GM18868 (cell line): ENCODE measurements at regions not wholly inside any gene's neighbourhood (a gene's known extent, or its start where the extent isn't known, plus 50 kb on each side); places are given as distances from the start of the nearest gene placed in this dataset.

Experiments used
- ATAC-seq: cut with Tn5 transposase; IDR thresholded peaks from one replicate; pipeline ENCODE4 v1.9.1; 2021; ENCODE audit warnings: mild to moderate bottlenecking, moderate library complexity; ENCODE audit not compliant: unreplicated experiment

- ATAC-seq, result no peak
These were observed 276.3 kb downstream of the EIPR1 start for GRCh38 chr2:3101016-3101942.

GRCh38 chr2:3100386-3100785 lies 277.2 kb downstream of the EIPR1 start:
- ATAC-seq, result no peak

GRCh38 chr2:3099860-3100234 lies 277.8 kb downstream of the EIPR1 start:
- no peak for ATAC-seq

GRCh38 chr2:3099145-3099859 lies 278.3 kb downstream of the EIPR1 start:
- no peak for ATAC-seq

DNA sequence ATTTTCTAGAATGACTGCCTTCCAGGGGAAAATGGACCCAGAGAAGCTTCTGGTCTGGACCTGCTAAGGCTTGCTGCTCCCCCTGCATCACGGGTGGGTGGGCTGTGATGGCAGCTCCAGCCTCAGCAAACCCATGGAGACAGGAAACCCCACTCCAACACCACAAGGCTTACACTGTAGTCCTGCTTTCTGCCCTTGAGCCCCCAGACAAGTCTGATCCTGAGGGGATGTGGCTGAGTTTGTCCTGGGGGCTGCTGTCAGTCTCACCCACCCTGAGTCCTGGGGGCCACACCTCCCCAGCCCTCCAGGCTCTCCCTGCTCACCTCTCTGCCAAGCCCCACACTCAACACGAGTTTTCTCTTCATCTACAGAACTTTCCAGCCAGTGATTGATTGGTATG lies 279.4 kb downstream of the EIPR1 start:
- no peak for ATAC-seq

- ATAC-seq, result no peak
These were observed 279.8 kb downstream of the EIPR1 start for GRCh38 chr2:3097804-3098203.

- peak; percentile 5 for ATAC-seq
These were observed 282.3 kb downstream of the EIPR1 start for GRCh38 chr2:3094999-3095958.

DNA sequence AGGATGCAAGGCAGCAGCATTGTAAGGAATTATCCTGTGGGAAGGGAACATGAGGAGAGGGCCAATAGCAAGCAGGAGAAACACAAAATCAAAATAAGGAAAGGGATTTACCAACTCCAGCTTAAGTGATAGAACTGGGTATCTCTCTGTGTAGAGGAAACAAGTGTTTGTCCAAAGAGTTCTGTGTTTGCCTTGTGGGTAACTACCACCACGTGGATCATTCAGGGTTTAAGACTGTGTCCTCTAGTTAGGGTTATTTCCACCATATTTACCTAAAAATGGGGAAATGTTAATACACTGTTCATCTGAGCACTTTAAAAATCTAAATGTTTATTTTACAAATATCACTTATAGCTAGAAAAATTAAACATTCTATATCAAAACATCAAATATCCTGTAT lies 283.3 kb downstream of the EIPR1 start:
- peak; percentile 51 for ATAC-seq

DNA sequence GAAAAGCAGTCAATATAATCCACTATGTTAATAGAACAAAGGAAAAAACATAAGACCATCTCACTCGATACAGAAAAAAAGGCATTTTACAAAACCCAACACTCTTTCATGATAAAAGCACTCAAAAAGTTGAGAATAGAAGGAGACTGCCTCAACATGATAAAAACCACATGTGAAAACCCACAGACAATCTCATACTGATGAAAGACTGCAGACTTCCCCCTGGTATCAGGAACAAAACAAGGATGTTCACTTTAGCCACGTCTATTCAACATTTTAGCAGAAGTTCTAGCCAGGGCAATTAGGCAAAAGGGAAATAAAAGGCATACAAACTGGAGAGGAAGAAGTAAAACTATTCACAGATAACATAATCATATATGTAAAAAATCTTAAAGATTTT lies 285.9 kb downstream of the EIPR1 start:
- no peak for ATAC-seq

- ATAC-seq, result no peak
These were observed 294.9 kb downstream of the EIPR1 start for GRCh38 chr2:3082705-3083104.

DNA sequence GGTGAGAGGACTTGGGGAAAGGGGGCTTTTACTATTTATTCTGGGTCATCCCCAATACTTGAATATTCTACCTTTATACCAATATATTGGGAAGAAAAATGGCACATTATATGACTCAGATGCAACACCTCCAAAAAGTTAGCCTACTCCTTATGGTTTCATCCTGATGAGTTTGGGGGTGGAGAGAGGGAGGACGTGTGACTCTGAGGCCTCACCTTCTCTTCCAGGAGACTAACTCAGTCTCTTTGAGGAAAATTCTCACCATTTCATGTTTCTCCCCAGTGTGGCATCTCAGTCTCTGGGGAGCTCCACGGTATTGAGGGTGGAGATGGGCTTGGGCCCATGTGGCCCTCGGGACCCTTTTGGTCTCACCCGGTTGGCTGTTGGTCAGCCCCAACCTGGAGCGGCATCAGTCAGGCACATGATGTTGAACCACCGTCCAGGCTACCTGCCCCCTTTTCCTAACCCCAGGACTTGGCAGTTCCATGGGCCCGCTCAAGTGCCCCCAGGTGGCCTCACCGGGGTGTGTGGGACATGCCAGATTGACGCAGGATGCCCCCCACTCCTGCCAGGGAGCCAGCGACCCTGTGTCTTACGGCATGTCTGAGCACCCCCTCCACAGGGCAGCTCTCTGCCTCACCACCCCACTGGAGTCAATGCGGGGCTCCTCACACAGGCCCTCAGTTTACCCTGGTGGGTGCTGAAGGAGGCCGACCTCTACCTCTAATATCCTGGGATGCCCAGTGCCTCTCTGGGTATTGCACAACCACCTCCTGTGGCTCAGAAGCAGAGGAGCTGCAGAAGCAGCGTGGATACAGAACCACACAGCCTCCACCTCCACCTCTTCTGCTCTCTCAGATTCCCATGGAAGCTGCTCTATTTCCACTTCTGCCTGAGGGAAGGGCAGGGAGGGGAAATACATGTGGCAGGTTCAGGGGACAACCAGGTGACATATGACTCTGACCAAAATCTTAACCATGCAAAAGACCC lies 297.4 kb downstream of the EIPR1 start:
- ATAC-seq, result no peak

DNA sequence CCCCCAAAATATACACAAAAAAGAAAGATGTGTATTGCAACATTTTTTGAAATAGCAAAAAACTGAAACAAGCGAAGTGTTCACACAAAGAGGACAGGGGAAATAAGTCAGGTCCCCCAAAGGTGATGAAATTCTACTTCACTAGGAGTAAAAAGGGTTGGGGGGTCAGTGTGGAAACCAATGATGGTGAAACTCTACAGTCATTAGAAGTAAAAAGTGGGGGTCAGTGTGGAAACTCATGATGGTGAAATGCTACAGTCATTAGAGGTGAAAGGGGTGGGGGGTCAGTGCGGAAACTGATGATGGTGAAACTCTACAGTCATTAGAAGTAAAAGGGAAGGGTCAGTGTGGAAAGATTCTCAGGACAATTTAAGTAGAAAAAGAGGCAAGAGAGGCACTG lies 298.2 kb downstream of the EIPR1 start:
- ATAC-seq, result no peak

DNA sequence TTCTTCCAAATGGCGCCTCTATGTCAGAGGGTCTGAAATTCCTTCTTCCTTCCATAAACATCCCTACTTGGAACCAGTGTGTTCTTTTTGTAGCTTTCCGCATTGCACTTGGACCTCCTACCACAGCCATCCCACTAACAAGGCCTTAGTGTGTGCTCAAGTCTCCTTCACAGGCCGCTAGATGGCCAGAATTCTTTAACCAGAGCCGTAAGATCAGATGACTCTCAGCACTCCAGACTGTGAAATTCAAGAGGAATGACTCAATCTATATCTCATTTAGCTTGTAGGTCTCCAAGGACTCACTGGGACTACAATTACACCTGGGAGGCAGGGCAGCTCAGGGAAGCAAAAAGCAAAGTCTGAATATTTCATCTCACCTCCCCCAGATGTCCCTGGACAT lies 298.9 kb downstream of the EIPR1 start:
- ATAC-seq, result no peak

- ATAC-seq, result no peak
These were observed 300.6 kb downstream of the EIPR1 start for GRCh38 chr2:3076848-3077642.

GRCh38 chr2:3075991-3076340 lies 301.7 kb downstream of the EIPR1 start:
- ATAC-seq, result no peak

DNA sequence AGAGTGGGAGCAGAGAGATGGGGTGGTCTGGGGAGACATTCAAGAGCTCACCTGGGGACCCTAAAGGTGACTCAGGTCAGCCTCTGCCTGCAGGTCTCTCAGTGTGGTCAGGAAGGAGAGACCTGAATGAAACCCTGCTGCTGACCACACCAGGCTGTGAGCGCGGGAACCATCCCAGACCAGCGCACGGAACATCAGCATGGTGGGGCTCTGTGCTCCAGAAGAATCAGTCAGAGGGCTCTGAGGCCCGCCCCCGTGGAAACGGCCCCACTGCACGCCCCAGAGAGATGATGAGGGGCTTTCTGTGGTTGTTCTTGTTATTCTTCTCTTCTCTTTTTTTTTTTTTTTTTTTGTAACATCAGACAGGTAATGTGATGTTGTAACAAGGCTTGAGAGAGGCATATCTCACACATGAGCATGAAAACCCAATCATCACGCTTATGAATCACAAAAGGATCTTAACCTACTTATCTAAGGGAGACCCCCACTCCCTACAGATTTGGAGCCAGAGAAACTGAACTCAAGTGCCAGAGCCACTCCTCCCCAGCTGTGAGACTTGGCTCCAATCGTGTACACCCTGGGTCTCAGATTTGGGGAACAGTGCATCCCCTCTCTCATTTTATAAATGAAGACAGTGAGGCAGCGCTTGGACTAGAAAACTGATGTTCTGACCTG lies 302.2 kb downstream of the EIPR1 start:
- ATAC-seq, result no peak

DNA sequence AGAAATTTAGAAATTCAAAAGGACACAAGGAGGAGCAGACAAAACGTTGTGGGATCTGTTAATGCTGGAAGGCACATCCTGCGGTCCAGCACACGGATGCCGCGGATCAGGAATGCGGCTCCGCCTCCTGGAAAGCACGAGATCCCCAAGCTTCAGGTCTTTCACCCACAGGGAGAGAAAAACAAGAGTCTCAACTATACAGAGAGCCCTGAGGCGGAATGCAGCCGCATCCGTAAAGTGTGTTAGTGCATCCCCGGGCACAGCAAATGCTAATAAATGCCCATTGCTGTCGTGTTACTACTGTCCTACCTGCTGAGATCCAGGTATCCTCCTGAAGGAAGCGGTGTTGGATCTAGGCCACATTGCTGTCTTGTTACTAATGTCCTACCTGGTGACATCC lies 303.9 kb downstream of the EIPR1 start:
- no peak for ATAC-seq

DNA sequence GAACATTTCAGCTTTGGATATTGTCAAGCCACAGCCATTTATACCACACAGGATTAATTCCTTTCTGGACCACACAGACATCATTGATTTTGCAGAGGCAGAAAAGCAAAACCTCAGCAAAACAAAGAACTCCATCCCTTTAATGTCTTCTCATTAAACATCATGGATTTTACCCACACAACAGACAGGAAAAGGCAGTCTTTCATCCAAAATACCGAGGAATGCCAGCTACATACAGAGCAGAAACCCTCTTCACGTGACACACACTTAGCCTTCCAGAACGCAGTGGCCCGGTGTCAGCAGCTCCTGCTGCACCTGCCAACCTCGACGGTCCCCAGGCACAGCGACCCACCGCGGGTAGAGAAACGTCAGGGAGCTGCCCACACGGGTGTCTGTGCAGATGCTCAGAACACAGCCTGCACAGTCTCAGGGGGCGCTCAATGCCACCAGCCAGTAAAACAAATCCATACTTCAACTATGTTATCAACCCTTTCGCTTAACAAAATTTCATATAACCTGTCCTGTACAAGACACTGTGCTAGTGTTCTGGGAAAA lies 304.5 kb downstream of the EIPR1 start:
- ATAC-seq, result no peak
